GM12872 (cell line): ENCODE measurements at regions not wholly inside any gene's neighbourhood (a gene's known extent, or its start where the extent isn't known, plus 50 kb on each side); places are given as distances from the start of the nearest gene placed in this dataset.

Experiments used
- CTCF ChIP-seq: IDR thresholded peaks from 3 replicates; pipeline ENCODE4 v1.5.1; 2011; ENCODE audit warnings: low read depth, mild to moderate bottlenecking, low read length, moderate library complexity; ENCODE audit not compliant: insufficient read depth

GRCh38 chr5:39654715-39655114, 229.9 kb upstream of the DAB2 start:
- TF ChIP-seq CTCF: no peak

- no peak for TF ChIP-seq CTCF
Observed at GRCh38 chr5:39652036-39652435, 227.3 kb upstream of the DAB2 start.

GRCh38 chr5:39650008-39650762, 225.4 kb upstream of the DAB2 start:
- TF ChIP-seq CTCF: no peak

- TF ChIP-seq CTCF: no peak
Observed at GRCh38 chr5:39648848-39649227, 224.1 kb upstream of the DAB2 start.

GRCh38 chr5:39648085-39648847, 223.5 kb upstream of the DAB2 start:
- TF ChIP-seq CTCF: no peak

GRCh38 chr5:39640552-39640951, 215.8 kb upstream of the DAB2 start:
- no peak for TF ChIP-seq CTCF

GRCh38 chr5:39639618-39640089, 214.9 kb upstream of the DAB2 start:
- no peak for TF ChIP-seq CTCF
